ENCODE measurements at regions not wholly inside any gene's neighbourhood (a gene's known extent, or its start where the extent isn't known, plus 50 kb on each side); places are given as distances from the start of the nearest gene placed in this dataset.

GRCh38 chr4:57490520-57491255 lies 380.5 kb upstream of the IGFBP7 start:
- no peak for TF ChIP-seq CTCF (IDR thresholded peaks at IDR 0.05)
- CTCF ChIA-PET = no interaction called here
- H3K27me3 Mint-ChIP-seq = no peaks in the 10 kb centered on the region
- no peak overlapping the region for H3K27ac Mint-ChIP-seq
- no peaks in the 10 kb centered on the region for H3K36me3 Mint-ChIP-seq (ENCODE audit: low read depth)
- ATAC-seq (ENCODE audit: poor library complexity) (no peak), DNase-seq (no peak)
- no peaks in the 10 kb centered on the region for H3K4me1 Mint-ChIP-seq (ENCODE audit: low read depth)
- POLR2A ChIA-PET = no interaction called here
- Histone ChIP-seq H3K27ac (ENCODE audit: low read depth in 1 of 2, low read length in 2 of 2) (no peak overlapping the region), H3K9me3 (ENCODE audit: control insufficient read depth in 1 of 2, insufficient read depth in 1 of 2, low read length in 2 of 2) (no peaks in the 10 kb centered on the region), H3K27me3 (ENCODE audit: control insufficient read depth in 1 of 2, insufficient read depth in 2 of 2, low read length in 2 of 2) (no peaks in the 10 kb centered on the region), H3K4me1 (ENCODE audit: insufficient read depth, low read length) (no peaks in the 10 kb centered on the region), H3K4me3 (ENCODE audit: low read length) (no peak overlapping the region), H3K36me3 (ENCODE audit: insufficient read depth, low read length) (no peaks in the 10 kb centered on the region)
- H3K4me3 Mint-ChIP-seq = no peak overlapping the region
- peaks cover 6% of the 10 kb centered on the region for H3K9me3 Mint-ChIP-seq
- intact Hi-C loops (cut with DNase I, micrococcal nuclease) = no loop called here

- Histone ChIP-seq H3K4me1 (ENCODE audit: insufficient read depth, low read length) (no peaks in the 10 kb centered on the region), H3K27me3 (ENCODE audit: control insufficient read depth in 1 of 2, insufficient read depth in 2 of 2, low read length in 2 of 2) (no peaks in the 10 kb centered on the region), H3K27ac (ENCODE audit: low read depth in 1 of 2, low read length in 2 of 2) (no peak overlapping the region), H3K36me3 (ENCODE audit: insufficient read depth, low read length) (no peaks in the 10 kb centered on the region), H3K9me3 (ENCODE audit: control insufficient read depth in 1 of 2, insufficient read depth in 1 of 2, low read length in 2 of 2) (no peaks in the 10 kb centered on the region), H3K4me3 (ENCODE audit: low read length) (no peak overlapping the region)
- Mint-ChIP-seq H3K36me3 (ENCODE audit: low read depth) (no peaks in the 10 kb centered on the region), H3K27me3 (no peaks in the 10 kb centered on the region), H3K4me1 (ENCODE audit: low read depth) (no peaks in the 10 kb centered on the region), H3K27ac (no peak overlapping the region), H3K4me3 (no peak overlapping the region), H3K9me3 (peaks cover 2% of the 10 kb centered on the region)
- ATAC-seq (ENCODE audit: poor library complexity) (no peak), DNase-seq (no peak)
- intact Hi-C loops (cut with DNase I, micrococcal nuclease) = no loop called here
- no peak for TF ChIP-seq CTCF (IDR thresholded peaks at IDR 0.05)
- POLR2A ChIA-PET = no interaction called here
- CTCF ChIA-PET = no interaction called here
These were observed 378.4 kb upstream of the IGFBP7 start for GRCh38 chr4:57488366-57489162.

GRCh38 chr4:57475424-57475823 lies 365.2 kb upstream of the IGFBP7 start:
- CTCF ChIA-PET = no interaction called here
- intact Hi-C loops (cut with DNase I, micrococcal nuclease) = no loop called here

More at GRCh38 chr4:57475424-57475823, 365.2 kb upstream of the IGFBP7 start:
- Histone ChIP-seq H3K4me3 (ENCODE audit: low read length) (no peak overlapping the region), H3K4me1 (ENCODE audit: insufficient read depth, low read length) (no peaks in the 10 kb centered on the region), H3K27me3 (ENCODE audit: control insufficient read depth in 1 of 2, insufficient read depth in 2 of 2, low read length in 2 of 2) (no peaks in the 10 kb centered on the region), H3K27ac (ENCODE audit: low read depth in 1 of 2, low read length in 2 of 2) (no peak overlapping the region), H3K36me3 (ENCODE audit: insufficient read depth, low read length) (no peaks in the 10 kb centered on the region), H3K9me3 (ENCODE audit: control insufficient read depth in 1 of 2, insufficient read depth in 1 of 2, low read length in 2 of 2) (peaks cover 0 to 12% of the 10 kb centered on the region in 2 experiments)
- H3K36me3 Mint-ChIP-seq (ENCODE audit: low read depth) = no peaks in the 10 kb centered on the region
- TF ChIP-seq CTCF (IDR thresholded peaks at IDR 0.05) = no peak
- POLR2A ChIA-PET = no interaction called here
- no peaks in the 10 kb centered on the region for H3K27me3 Mint-ChIP-seq
- no peak for DNase-seq
- no peak overlapping the region for H3K4me3 Mint-ChIP-seq
- no peak for ATAC-seq (ENCODE audit: poor library complexity)
- H3K4me1 Mint-ChIP-seq (ENCODE audit: low read depth) = no peaks in the 10 kb centered on the region
- H3K9me3 Mint-ChIP-seq = peaks cover 6% of the 10 kb centered on the region
- no peak overlapping the region for H3K27ac Mint-ChIP-seq

Measured in CD4-positive, alpha-beta T cell (primary cell).